CD14-positive monocyte (primary cell): ENCODE measurements at regions not wholly inside any gene's neighbourhood (a gene's known extent, or its start where the extent isn't known, plus 50 kb on each side); places are given as distances from the start of the nearest gene placed in this dataset.

Source experiments
- DNase-seq, 3 donors: peaks; one replicate each; pipeline ENCODE4 v3.0.0-alpha.2; 2011 to 2022
- H2AFZ ChIP-seq: 2 replicates; pipeline ENCODE4 v1.6.0; 2012; ENCODE audit warnings: mild to moderate bottlenecking, low read depth, low read length, inconsistent platforms; ENCODE audit not compliant: insufficient read depth, poor library complexity, severe bottlenecking
- H3K27ac ChIP-seq, 2 donors: 1 replicate in 1 of 2; 2 replicates in 1 of 2; pipeline ENCODE4 v1.5.1; 2012 to 2013; ENCODE audit warnings: low read length in 2 of 2, control low read depth in 1 of 2, inconsistent platforms in 1 of 2, low read depth in 1 of 2, mild to moderate bottlenecking in 1 of 2
- H3K27me3 ChIP-seq, 2 donors: one replicate each; pipeline versions ENCODE4 v1.6.0 to v1.6.1; 2011 to 2013; ENCODE audit warnings: low read length in 2 of 2; ENCODE audit not compliant: control insufficient read depth in 2 of 2, insufficient read depth in 2 of 2
- H3K36me3 ChIP-seq, 2 donors: replicated peaks in 1 of 2; 1 replicate in 1 of 2; 2 replicates in 1 of 2; pipeline versions ENCODE4 v1.5.1 to v1.6.1; 2012 to 2013; ENCODE audit warnings: low read length in 2 of 2, control low read depth in 1 of 2, inconsistent platforms in 1 of 2, mild to moderate bottlenecking in 1 of 2; ENCODE audit not compliant: insufficient read depth in 2 of 2, control insufficient read depth in 1 of 2
- H3K4me1 ChIP-seq, 2 donors: 1 replicate in 1 of 2; 2 replicates in 1 of 2; pipeline versions ENCODE4 v1.5.1 to v1.6.1; 2012 to 2013; ENCODE audit warnings: low read length in 2 of 2, control low read depth in 1 of 2, inconsistent platforms in 1 of 2, mild to moderate bottlenecking in 1 of 2, moderate library complexity in 1 of 2; ENCODE audit not compliant: insufficient read depth in 2 of 2, control insufficient read depth in 1 of 2
- H3K4me2 ChIP-seq: replicated peaks from 2 replicates; pipeline ENCODE3; 2012; ENCODE audit warnings: low read length, moderate library complexity, mild to moderate bottlenecking; ENCODE audit not compliant: poor library complexity, severe bottlenecking; ENCODE audit errors: extremely low read depth
- H3K4me3 ChIP-seq, 3 experiments: fragments of 200-600 bp in 1 of 3; sonication (generic) in 1 of 3; replicated peaks in 1 of 3; 1 replicate in 2 of 3; 2 replicates in 1 of 3; pipeline ENCODE4 v1.5.1; 2011 to 2013; ENCODE audit warnings: low read length in 3 of 3, mild to moderate bottlenecking in 3 of 3, control low read depth in 2 of 3, low read depth in 2 of 3, inconsistent platforms in 1 of 3, moderate library complexity in 1 of 3
- H3K79me2 ChIP-seq: 2 replicates; pipeline ENCODE4 v1.6.0; 2012; ENCODE audit warnings: mild to moderate bottlenecking, control low read depth, inconsistent platforms, low read length, moderate library complexity; ENCODE audit not compliant: insufficient read depth
- H3K9ac ChIP-seq: 2 replicates; pipeline ENCODE4 v1.6.0; 2017; ENCODE audit warnings: low read length, mild to moderate bottlenecking; ENCODE audit not compliant: insufficient read depth, poor library complexity, severe bottlenecking
- H3K9me3 ChIP-seq, 2 donors: replicated peaks in 1 of 2; 1 replicate in 1 of 2; 2 replicates in 1 of 2; pipeline versions ENCODE4 v1.5.1 to v1.6.1; 2012 to 2013; ENCODE audit warnings: low read length in 2 of 2, control low read depth in 1 of 2; ENCODE audit not compliant: control insufficient read depth in 1 of 2, insufficient read depth in 1 of 2
- H4K20me1 ChIP-seq: 2 replicates; pipeline ENCODE4 v1.6.0; 2012; ENCODE audit warnings: mild to moderate bottlenecking, low read length, control low read depth, moderate library complexity; ENCODE audit not compliant: insufficient read depth
- H3K27ac Mint-ChIP-seq, 7 donors: one replicate each; pipeline ENCODE4 v1.8.0; 2020; ENCODE audit warnings: mild to moderate bottlenecking in 7 of 7, mixed read lengths in 7 of 7, moderate library complexity in 6 of 7, inconsistent platforms in 2 of 7
- H3K27me3 Mint-ChIP-seq, 3 donors: one replicate each; pipeline ENCODE4 v1.8.0; 2021 to 2022; ENCODE audit warnings: low read depth in 3 of 3, mild to moderate bottlenecking in 3 of 3, mixed read lengths in 3 of 3, moderate library complexity in 3 of 3, inconsistent platforms in 1 of 3
- H3K36me3 Mint-ChIP-seq, 2 donors: one replicate each; pipeline ENCODE4 v1.8.0; 2020; ENCODE audit warnings: mixed read lengths in 2 of 2, inconsistent platforms in 1 of 2, mild to moderate bottlenecking in 1 of 2
- H3K4me1 Mint-ChIP-seq: one replicate; pipeline ENCODE4 v1.8.0; 2020; ENCODE audit warnings: mild to moderate bottlenecking, mixed read lengths
- H3K4me3 Mint-ChIP-seq, 2 donors: one replicate each; pipeline ENCODE4 v1.8.0; 2020; ENCODE audit warnings: mild to moderate bottlenecking in 2 of 2, mixed read lengths in 2 of 2, moderate library complexity in 1 of 2
- H3K9me3 Mint-ChIP-seq, 7 donors: one replicate each; pipeline ENCODE4 v1.8.0; 2020 to 2022; ENCODE audit warnings: mixed read lengths in 7 of 7, mild to moderate bottlenecking in 6 of 7, moderate library complexity in 6 of 7, inconsistent platforms in 2 of 7
- WGBS: methylation state at CpG from one replicate; pipeline ENCODE4 v1.1.5; 2013; ENCODE audit warnings: missing lambda C conversion rate; ENCODE audit not compliant: insufficient coverage; 5-methylcytosine and 5-hydroxymethylcytosine counted together
- intact Hi-C, 2 donors: fragments of 100-400 bp; cut with micrococcal nuclease; formaldehyde crosslinking; loops; one replicate each; pipeline versions ENCODE4 v1.15.0 to v1.15.1; 2023
- TF ChIP-seq, protein P1 (sequence below): fragments of 200-600 bp; IDR thresholded peaks from one replicate; pipeline ENCODE4 v1.8.0; 2022; ENCODE audit warnings: antibody characterized with exemption, mild to moderate bottlenecking

GRCh38 chr6:14999106-14999505 is 246.8 kb upstream of the JARID2 start:
- Histone ChIP-seq H3K4me3 (no peak overlapping the region), H3K27ac (no peak overlapping the region), H3K79me2 (no peaks in the 10 kb centered on the region), H2AFZ (no peak overlapping the region), H3K36me3 (no peaks in the 10 kb centered on the region), H3K9me3 (no peaks in the 10 kb centered on the region), H4K20me1 (no peaks in the 10 kb centered on the region), H3K4me1 (no peaks in the 10 kb centered on the region), H3K9ac (no peak overlapping the region), H3K4me2 (no peak overlapping the region), H3K27me3 (no peaks in the 10 kb centered on the region)
- Mint-ChIP-seq H3K4me1 (peaks cover 4% of the 10 kb centered on the region), H3K27me3 (peaks cover 0 to 2% (median 0%) of the 10 kb centered on the region in 3 donors), H3K27ac (peak overlapping the region in 1 of 7 donors; percentile 1), H3K4me3 (no peak overlapping the region), H3K36me3 (no peaks in the 10 kb centered on the region), H3K9me3 (no peaks in the 10 kb centered on the region)
- intact Hi-C loops: no loop called here
- WGBS: 100% methylated on average over 2 of the region's 5 CpGs
- TF ChIP-seq, protein P1, sequence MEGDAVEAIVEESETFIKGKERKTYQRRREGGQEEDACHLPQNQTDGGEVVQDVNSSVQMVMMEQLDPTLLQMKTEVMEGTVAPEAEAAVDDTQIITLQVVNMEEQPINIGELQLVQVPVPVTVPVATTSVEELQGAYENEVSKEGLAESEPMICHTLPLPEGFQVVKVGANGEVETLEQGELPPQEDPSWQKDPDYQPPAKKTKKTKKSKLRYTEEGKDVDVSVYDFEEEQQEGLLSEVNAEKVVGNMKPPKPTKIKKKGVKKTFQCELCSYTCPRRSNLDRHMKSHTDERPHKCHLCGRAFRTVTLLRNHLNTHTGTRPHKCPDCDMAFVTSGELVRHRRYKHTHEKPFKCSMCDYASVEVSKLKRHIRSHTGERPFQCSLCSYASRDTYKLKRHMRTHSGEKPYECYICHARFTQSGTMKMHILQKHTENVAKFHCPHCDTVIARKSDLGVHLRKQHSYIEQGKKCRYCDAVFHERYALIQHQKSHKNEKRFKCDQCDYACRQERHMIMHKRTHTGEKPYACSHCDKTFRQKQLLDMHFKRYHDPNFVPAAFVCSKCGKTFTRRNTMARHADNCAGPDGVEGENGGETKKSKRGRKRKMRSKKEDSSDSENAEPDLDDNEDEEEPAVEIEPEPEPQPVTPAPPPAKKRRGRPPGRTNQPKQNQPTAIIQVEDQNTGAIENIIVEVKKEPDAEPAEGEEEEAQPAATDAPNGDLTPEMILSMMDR: no peak
- no peak for DNase-seq

GRCh38 chr6:15001326-15001910 is 244.5 kb upstream of the JARID2 start:
- H4K20me1 ChIP-seq: no peaks in the 10 kb centered on the region
- Mint-ChIP-seq H3K27me3 (peaks cover 0 to 2% (median 0%) of the 10 kb centered on the region in 3 donors), H3K27ac (no peak overlapping the region), H3K36me3 (no peaks in the 10 kb centered on the region), H3K9me3 (peaks cover 0 to under 1% (median 0%) of the 10 kb centered on the region in 7 donors), H3K4me3 (no peak overlapping the region), H3K4me1 (peaks cover 4% of the 10 kb centered on the region)
- H3K36me3 ChIP-seq: no peaks in the 10 kb centered on the region
- DNase-seq: no peak
- H3K4me2 ChIP-seq: no peak overlapping the region
- H2AFZ ChIP-seq: no peak overlapping the region
- 100% methylated on average over 2 of the region's 5 CpGs for WGBS
- intact Hi-C loops: no loop called here
- TF ChIP-seq, protein P1: no peak
- no peaks in the 10 kb centered on the region for H3K4me1 ChIP-seq
- H3K27ac ChIP-seq: no peak overlapping the region
- H3K27me3 ChIP-seq: no peaks in the 10 kb centered on the region
- no peaks in the 10 kb centered on the region for H3K79me2 ChIP-seq
- no peak overlapping the region for H3K9ac ChIP-seq
- no peaks in the 10 kb centered on the region for H3K9me3 ChIP-seq
- H3K4me3 ChIP-seq: no peak overlapping the region
